ENCODE measurements at regions not wholly inside any gene's neighbourhood (a gene's known extent, or its start where the extent isn't known, plus 50 kb on each side); places are given as distances from the start of the nearest gene placed in this dataset.
"Not testable (repeated sequence)": the region's sequence is repeated elsewhere in the genome, so short reads cannot be mapped to it uniquely, and the experiment has no call there.

DNA sequence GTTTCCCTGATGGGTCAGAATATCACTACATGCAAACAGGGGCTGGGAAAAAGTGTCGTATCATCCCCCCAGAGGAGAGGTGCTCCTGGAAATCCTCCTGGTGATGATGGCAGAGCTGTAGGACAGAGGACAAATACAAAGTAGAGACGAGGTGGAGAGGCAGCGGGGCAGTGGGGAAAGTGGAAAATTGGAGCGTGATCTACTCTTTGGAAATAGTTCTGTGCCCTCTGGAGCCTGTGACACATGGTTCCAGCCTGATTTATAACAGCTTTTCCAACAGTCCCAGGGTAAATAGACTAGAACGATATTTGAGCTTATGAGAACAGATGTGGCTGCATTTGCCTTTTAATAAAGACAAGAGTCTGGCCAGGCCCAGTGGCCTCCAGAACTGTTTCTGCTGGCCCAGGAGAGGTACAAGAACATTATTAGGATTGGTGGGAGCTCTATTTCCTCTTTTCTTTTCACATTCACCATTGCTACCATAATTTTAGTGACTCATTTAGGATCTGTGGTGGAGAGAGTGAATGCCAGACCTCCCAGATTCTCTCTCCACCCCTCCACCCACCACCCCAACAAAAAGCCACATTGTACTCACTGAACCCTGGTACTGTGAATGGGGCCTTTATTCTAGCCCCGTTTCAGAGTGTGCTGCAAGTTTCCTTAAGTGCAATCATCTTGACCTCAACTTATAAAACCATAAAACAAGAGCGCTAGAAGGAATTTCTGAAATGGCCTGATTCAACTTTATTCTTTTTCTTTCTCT is 78.3 kb downstream of the BTBD3 start:
- no peak overlapping the region for H3K4me3 ChIP-seq (ENCODE audit: low read depth, low read length)
- no peak for DNase-seq (ENCODE audit: low read depth)
- TF ChIP-seq, protein P1, sequence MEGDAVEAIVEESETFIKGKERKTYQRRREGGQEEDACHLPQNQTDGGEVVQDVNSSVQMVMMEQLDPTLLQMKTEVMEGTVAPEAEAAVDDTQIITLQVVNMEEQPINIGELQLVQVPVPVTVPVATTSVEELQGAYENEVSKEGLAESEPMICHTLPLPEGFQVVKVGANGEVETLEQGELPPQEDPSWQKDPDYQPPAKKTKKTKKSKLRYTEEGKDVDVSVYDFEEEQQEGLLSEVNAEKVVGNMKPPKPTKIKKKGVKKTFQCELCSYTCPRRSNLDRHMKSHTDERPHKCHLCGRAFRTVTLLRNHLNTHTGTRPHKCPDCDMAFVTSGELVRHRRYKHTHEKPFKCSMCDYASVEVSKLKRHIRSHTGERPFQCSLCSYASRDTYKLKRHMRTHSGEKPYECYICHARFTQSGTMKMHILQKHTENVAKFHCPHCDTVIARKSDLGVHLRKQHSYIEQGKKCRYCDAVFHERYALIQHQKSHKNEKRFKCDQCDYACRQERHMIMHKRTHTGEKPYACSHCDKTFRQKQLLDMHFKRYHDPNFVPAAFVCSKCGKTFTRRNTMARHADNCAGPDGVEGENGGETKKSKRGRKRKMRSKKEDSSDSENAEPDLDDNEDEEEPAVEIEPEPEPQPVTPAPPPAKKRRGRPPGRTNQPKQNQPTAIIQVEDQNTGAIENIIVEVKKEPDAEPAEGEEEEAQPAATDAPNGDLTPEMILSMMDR (conservative IDR thresholded peaks at IDR 0.05; ENCODE audit: low read depth, low read length), result no peak

DNA sequence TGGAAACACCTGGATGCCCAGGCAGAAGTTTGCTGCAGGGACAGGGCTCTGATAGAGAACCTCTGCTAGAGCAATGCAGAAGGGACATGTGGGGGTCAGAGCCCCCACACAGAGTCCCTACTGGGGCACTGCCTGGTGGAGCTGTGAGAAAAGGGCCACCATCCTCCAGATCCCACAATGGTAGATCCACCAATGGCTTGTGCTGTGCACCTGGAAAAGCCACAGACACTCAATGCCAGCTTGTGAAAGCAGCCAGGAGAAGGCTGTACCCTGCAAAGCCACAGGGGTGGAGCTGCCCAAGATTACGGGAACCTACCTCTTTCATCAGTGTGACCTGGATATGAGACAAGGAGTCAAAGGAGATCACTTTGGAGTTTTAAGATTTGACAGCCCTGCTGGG is 87.1 kb downstream of the BTBD3 start:
- not testable (repeated sequence) for H3K4me3 ChIP-seq (ENCODE audit: low read depth, low read length); DNase-seq (ENCODE audit: low read depth)

- peak; percentile 80 for DNase-seq (ENCODE audit: low read depth)
- TF ChIP-seq, protein P1 (conservative IDR thresholded peaks at IDR 0.05; ENCODE audit: low read depth, low read length), result peak; percentile 100
- no peak overlapping the region for H3K4me3 ChIP-seq (ENCODE audit: low read depth, low read length)
Observed at GRCh38 chr20:12012241-12013222, 94.8 kb downstream of the BTBD3 start.

DNA sequence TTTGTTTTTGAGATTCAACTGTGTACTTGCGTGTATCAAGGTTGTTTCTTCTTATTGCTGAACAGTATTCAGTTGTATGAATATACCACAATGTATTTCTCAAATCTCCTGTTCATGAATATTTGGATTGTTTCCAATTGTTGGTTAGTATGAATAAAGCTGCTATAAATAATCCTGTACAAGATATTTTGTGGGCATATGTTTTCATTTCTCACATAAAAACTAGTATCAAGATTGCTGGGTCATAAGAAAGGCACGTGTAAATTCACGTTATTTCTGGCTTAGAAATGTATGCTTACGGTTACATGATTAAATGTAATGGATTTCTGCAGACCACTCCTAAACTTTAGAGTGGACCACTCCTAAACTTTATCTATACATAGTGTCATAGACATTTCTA is 96.6 kb downstream of the BTBD3 start:
- TF ChIP-seq, protein P1 (conservative IDR thresholded peaks at IDR 0.05; ENCODE audit: low read depth, low read length), result no peak

DNA sequence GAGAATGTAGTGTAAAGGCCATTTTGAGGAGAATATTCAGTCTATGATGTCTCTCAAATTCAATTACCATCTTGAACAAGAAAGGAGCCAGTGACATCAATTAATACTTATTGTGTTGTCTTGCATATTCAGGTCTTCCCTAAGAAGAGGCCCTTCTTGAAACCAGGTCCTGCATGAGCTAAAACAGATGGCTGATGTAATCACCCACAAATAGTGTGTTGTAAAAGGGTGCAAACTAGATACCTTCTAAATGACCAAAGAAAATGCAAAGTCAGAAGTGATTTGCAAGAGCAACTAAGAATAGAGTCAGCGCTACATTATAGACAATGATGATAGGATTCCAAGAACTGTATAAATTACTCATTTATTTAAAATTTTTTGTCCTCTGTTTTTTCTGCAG is 97.0 kb downstream of the BTBD3 start:
- no peak overlapping the region for H3K4me3 ChIP-seq (ENCODE audit: low read depth, low read length)
- no peak for DNase-seq (ENCODE audit: low read depth)
- TF ChIP-seq, protein P1 (conservative IDR thresholded peaks at IDR 0.05; ENCODE audit: low read depth, low read length), result no peak

More for the DNA sequence above, 96.6 kb downstream of the BTBD3 start:
- H3K4me3 ChIP-seq (ENCODE audit: low read depth, low read length), result no peak overlapping the region
- DNase-seq (ENCODE audit: low read depth), result no peak

GRCh38 chr20:12016291-12016690 is 98.6 kb downstream of the BTBD3 start:
- H3K4me3 ChIP-seq (ENCODE audit: low read depth, low read length), result no peak overlapping the region
- TF ChIP-seq, protein P1 (conservative IDR thresholded peaks at IDR 0.05; ENCODE audit: low read depth, low read length), result no peak

DNA sequence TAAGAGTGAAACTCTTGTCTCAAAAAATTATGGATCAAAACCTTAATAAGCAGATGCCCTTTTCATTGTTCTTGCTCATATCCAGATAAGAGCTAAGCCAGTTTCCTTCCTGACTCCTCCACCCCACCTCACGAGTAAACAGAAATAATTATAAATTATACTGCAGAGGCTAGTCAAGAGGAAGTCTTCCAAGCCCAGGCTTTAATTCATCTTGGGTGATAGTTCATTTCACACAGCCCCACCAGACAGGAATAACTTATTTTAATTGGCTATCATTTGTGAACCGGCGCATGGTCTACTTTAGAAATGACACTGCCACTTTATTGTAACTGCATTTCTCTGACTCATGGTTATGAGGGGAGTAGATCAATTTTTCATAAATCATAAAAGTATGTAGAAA is 102.0 kb downstream of the BTBD3 start:
- TF ChIP-seq, protein P1 (conservative IDR thresholded peaks at IDR 0.05; ENCODE audit: low read depth, low read length), result no peak
- no peak for DNase-seq (ENCODE audit: low read depth)
- no peak overlapping the region for H3K4me3 ChIP-seq (ENCODE audit: low read depth, low read length)

More at GRCh38 chr20:12016291-12016690, 98.6 kb downstream of the BTBD3 start:
- DNase-seq (ENCODE audit: low read depth), result no peak

All from choroid plexus epithelial cell (primary cell).